Panc1 (cell line): ENCODE measurements at regions not wholly inside any gene's neighbourhood (a gene's known extent, or its start where the extent isn't known, plus 50 kb on each side); places are given as distances from the start of the nearest gene placed in this dataset.

Experiments used
- POLR2AphosphoS5 ChIP-seq: IDR thresholded peaks from 2 replicates; pipeline ENCODE4 v1.6.1; 2012; ENCODE audit warnings: mild to moderate bottlenecking, low read depth, low read length, moderate library complexity
- SIN3A ChIP-seq: IDR thresholded peaks from 2 replicates; pipeline ENCODE4 v1.6.1; 2012; ENCODE audit warnings: low read depth, mild to moderate bottlenecking, low read length, moderate library complexity, borderline replicate concordance; ENCODE audit not compliant: insufficient read depth
- TF ChIP-seq, protein P1 (sequence below): fragments of 450-650 bp; IDR thresholded peaks from 2 replicates; pipeline ENCODE4 v1.5.1; 2017; ENCODE audit warnings: mild to moderate bottlenecking
- TF ChIP-seq, protein P2 (sequence below), 2 experiments: IDR thresholded peaks; 2 replicates each; pipeline ENCODE4 v1.6.1; 2011 to 2012; ENCODE audit warnings: low read depth in 2 of 2, control low read depth in 1 of 2, low read length in 1 of 2, mild to moderate bottlenecking in 1 of 2, moderate library complexity in 1 of 2; ENCODE audit not compliant: insufficient read depth in 1 of 2

DNA sequence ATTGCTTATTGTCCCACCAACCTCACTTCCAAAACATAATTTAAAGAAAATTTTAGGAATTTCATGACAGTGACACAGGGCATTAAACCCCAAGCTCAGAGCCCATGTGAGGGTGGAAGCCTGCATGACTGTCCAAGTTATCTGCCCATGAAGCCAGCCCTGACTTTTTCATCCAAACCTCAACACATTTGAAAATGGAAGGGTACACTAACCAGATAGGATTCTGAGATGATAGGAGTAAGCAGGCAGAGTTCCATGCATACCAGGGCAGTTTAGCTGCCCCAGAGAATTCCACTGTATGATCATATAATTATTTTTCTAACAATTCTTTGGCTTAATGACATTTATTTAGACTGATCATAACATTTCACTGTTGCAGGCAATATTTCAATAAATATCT lies 986.0 kb downstream of the TTLL7 start:
- TF ChIP-seq, protein P1, sequence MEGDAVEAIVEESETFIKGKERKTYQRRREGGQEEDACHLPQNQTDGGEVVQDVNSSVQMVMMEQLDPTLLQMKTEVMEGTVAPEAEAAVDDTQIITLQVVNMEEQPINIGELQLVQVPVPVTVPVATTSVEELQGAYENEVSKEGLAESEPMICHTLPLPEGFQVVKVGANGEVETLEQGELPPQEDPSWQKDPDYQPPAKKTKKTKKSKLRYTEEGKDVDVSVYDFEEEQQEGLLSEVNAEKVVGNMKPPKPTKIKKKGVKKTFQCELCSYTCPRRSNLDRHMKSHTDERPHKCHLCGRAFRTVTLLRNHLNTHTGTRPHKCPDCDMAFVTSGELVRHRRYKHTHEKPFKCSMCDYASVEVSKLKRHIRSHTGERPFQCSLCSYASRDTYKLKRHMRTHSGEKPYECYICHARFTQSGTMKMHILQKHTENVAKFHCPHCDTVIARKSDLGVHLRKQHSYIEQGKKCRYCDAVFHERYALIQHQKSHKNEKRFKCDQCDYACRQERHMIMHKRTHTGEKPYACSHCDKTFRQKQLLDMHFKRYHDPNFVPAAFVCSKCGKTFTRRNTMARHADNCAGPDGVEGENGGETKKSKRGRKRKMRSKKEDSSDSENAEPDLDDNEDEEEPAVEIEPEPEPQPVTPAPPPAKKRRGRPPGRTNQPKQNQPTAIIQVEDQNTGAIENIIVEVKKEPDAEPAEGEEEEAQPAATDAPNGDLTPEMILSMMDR = no peak
- TF ChIP-seq POLR2AphosphoS5 (no peak), SIN3A (no peak)
- TF ChIP-seq, protein P2, sequence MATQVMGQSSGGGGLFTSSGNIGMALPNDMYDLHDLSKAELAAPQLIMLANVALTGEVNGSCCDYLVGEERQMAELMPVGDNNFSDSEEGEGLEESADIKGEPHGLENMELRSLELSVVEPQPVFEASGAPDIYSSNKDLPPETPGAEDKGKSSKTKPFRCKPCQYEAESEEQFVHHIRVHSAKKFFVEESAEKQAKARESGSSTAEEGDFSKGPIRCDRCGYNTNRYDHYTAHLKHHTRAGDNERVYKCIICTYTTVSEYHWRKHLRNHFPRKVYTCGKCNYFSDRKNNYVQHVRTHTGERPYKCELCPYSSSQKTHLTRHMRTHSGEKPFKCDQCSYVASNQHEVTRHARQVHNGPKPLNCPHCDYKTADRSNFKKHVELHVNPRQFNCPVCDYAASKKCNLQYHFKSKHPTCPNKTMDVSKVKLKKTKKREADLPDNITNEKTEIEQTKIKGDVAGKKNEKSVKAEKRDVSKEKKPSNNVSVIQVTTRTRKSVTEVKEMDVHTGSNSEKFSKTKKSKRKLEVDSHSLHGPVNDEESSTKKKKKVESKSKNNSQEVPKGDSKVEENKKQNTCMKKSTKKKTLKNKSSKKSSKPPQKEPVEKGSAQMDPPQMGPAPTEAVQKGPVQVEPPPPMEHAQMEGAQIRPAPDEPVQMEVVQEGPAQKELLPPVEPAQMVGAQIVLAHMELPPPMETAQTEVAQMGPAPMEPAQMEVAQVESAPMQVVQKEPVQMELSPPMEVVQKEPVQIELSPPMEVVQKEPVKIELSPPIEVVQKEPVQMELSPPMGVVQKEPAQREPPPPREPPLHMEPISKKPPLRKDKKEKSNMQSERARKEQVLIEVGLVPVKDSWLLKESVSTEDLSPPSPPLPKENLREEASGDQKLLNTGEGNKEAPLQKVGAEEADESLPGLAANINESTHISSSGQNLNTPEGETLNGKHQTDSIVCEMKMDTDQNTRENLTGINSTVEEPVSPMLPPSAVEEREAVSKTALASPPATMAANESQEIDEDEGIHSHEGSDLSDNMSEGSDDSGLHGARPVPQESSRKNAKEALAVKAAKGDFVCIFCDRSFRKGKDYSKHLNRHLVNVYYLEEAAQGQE (IDR thresholded peaks at IDR 0.05; ENCODE audit: insufficient read depth in 1 of 2, low read depth in 2 of 2, low read length in 1 of 2) = no peak
